OCI-LY7 (cell line): ENCODE measurements at regions not wholly inside any gene's neighbourhood (a gene's known extent, or its start where the extent isn't known, plus 50 kb on each side); places are given as distances from the start of the nearest gene placed in this dataset.

ENCODE experiments used
- BruUV-seq: library from RNA; stranded (reverse); fragments of 400-500 nt; replicated peaks from 2 replicates; lab custom pipeline; 2021; lab: Mats Ljungman, UMichigan
- CTCF ChIA-PET: fragments of 300-600 bp; sonication (Branson Sonifier 250); formaldehyde crosslinking; loops from one replicate; lab custom pipeline; 2022; ENCODE audit warnings: antibody characterized with exemption; ENCODE audit not compliant: unreplicated experiment; lab: Charles Lee
- POLR2A ChIA-PET: fragments of 300-600 bp; sonication (Branson Sonifier 250); formaldehyde crosslinking; loops from one replicate; lab custom pipeline; 2022; ENCODE audit warnings: antibody characterized with exemption; lab: Charles Lee
- DNase-seq: peaks from one replicate; pipeline ENCODE4 v3.0.0-alpha.2; 2015; ENCODE audit warnings: low spot score
- H2AFZ ChIP-seq: fragments of 200-600 bp; sonication (generic), shearing (Covaris generic); 2 replicates; pipeline ENCODE4 v1.6.1; 2014; ENCODE audit warnings: mild to moderate bottlenecking, antibody characterized with exemption, low read length, moderate library complexity
- H3K27ac ChIP-seq: fragments of 200-600 bp; sonication (generic); 2 replicates; pipeline ENCODE4 v1.5.1; 2014; ENCODE audit warnings: mixed run types, low read depth, mild to moderate bottlenecking, moderate library complexity, low read length, inconsistent platforms; ENCODE audit not compliant: poor library complexity, severe bottlenecking
- H3K36me3 ChIP-seq: fragments of 200-600 bp; sonication (generic); 2 replicates; pipeline ENCODE4 v1.6.1; 2014; ENCODE audit warnings: mild to moderate bottlenecking, antibody characterized with exemption, low read length, moderate library complexity, mixed read lengths; ENCODE audit not compliant: insufficient read depth
- H3K4me1 ChIP-seq: fragments of 200-600 bp; sonication (generic); 2 replicates; pipeline ENCODE4 v1.5.1; 2014; ENCODE audit warnings: mild to moderate bottlenecking, low read length; ENCODE audit not compliant: insufficient read depth, poor library complexity, severe bottlenecking
- H3K4me2 ChIP-seq: fragments of 200-600 bp; sonication (generic); 2 replicates; pipeline ENCODE4 v1.6.1; 2014; ENCODE audit warnings: mild to moderate bottlenecking, low read length
- H3K4me3 ChIP-seq: fragments of 200-600 bp; sonication (generic); 2 replicates; pipeline ENCODE4 v1.5.1; 2014; ENCODE audit warnings: mild to moderate bottlenecking, low read depth, low read length; ENCODE audit not compliant: poor library complexity, severe bottlenecking
- H3K79me2 ChIP-seq: fragments of 200-600 bp; sonication (generic); 2 replicates; pipeline ENCODE4 v1.6.1; 2016; ENCODE audit warnings: low read depth, mild to moderate bottlenecking, low read length, moderate library complexity, mixed read lengths; ENCODE audit not compliant: insufficient read depth
- H3K9me2 ChIP-seq: fragments of 200-600 bp; sonication (generic); 2 replicates; pipeline ENCODE4 v1.6.1; 2016; ENCODE audit warnings: mild to moderate bottlenecking, low read length, mixed read lengths; ENCODE audit not compliant: insufficient read depth
- H3K9me3 ChIP-seq: fragments of 200-600 bp; sonication (generic); 2 replicates; pipeline ENCODE4 v1.6.1; 2014; ENCODE audit warnings: mild to moderate bottlenecking, mixed run types, low read length, mixed read lengths
- H4K20me1 ChIP-seq: fragments of 200-600 bp; sonication (generic); 2 replicates; pipeline ENCODE4 v1.6.1; 2014; ENCODE audit warnings: mild to moderate bottlenecking, antibody characterized with exemption, low read length, moderate library complexity, mixed read lengths; ENCODE audit not compliant: insufficient read depth
- CTCF ChIP-seq: fragments of 200-600 bp; sonication (generic); conservative IDR thresholded peaks from 2 replicates; pipeline ENCODE4 v1.5.1; 2014; ENCODE audit warnings: mild to moderate bottlenecking, antibody characterized with exemption, low read length, moderate library complexity, mixed read lengths
- EZH2phosphoT487 ChIP-seq: fragments of 200-600 bp; sonication (generic); IDR thresholded peaks from 2 replicates; pipeline ENCODE4 v1.6.1; 2018; ENCODE audit warnings: low read depth, borderline replicate concordance, mild to moderate bottlenecking, mixed run types, antibody characterized with exemption, low read length, moderate library complexity, mixed read lengths
- intact Hi-C: fragments of 100-400 bp; cut with micrococcal nuclease; formaldehyde crosslinking; loops from one replicate; pipeline ENCODE4 v1.10.0; 2022; ENCODE audit not compliant: unreplicated experiment

DNA sequence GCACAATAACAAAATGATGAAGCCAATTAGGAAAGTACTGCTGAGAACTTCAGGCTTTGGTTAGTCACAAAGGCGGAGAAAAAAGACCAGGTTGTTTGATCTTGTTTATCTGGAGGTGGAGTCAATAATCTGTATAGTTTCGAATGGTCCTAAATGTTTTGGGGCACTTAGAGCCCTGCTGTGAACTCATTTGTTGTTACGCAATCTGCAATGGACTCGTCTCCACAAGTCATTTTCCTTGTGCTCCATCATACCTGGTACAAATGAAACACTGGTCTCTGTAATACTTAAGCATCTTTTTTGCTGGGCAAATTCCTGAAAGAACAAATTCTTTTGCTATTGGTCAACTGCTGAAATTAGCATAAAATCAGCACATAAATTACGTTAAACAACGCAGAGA, 430.5 kb downstream of the GATA3 start:
- no peak for DNase-seq
- Histone ChIP-seq H3K36me3 (no peaks in the 10 kb centered on the region), H3K79me2 (no peaks in the 10 kb centered on the region), H3K4me1 (no peaks in the 10 kb centered on the region), H3K4me3 (no peak overlapping the region), H3K9me2 (no peaks in the 10 kb centered on the region), H3K9me3 (no peaks in the 10 kb centered on the region), H3K4me2 (no peak overlapping the region), H3K27ac (no peak overlapping the region), H4K20me1 (no peaks in the 10 kb centered on the region), H2AFZ (no peak overlapping the region)
- no TSS peak for BruUV-seq
- POLR2A ChIA-PET = no interaction called here
- CTCF ChIA-PET = no interaction called here
- no peak for TF ChIP-seq EZH2phosphoT487
- no peak for TF ChIP-seq CTCF
- intact Hi-C loops = no loop called here

GRCh38 chr10:8487346-8487745, 432.9 kb downstream of the GATA3 start:
- CTCF ChIA-PET = interaction anchor here (0.6 kb wide), 1 partner anchor 800 kb away, joined by 3 read pairs; no protein-coding TSS in a partner anchor
- no peaks in the 10 kb centered on the region for H4K20me1 ChIP-seq
- intact Hi-C loops = no loop called here

GRCh38 chr10:8489232-8489631, 434.7 kb downstream of the GATA3 start:
- CTCF ChIA-PET = no interaction called here
- Histone ChIP-seq H3K4me3 (no peak overlapping the region), H2AFZ (no peak overlapping the region), H3K9me2 (no peaks in the 10 kb centered on the region), H3K4me1 (no peaks in the 10 kb centered on the region), H4K20me1 (no peaks in the 10 kb centered on the region), H3K27ac (no peak overlapping the region), H3K79me2 (no peaks in the 10 kb centered on the region), H3K36me3 (no peaks in the 10 kb centered on the region), H3K4me2 (no peak overlapping the region), H3K9me3 (no peaks in the 10 kb centered on the region)
- no TSS peak for BruUV-seq
- intact Hi-C loops = no loop called here
- DNase-seq = no peak
- POLR2A ChIA-PET = no interaction called here
- TF ChIP-seq CTCF (no peak), EZH2phosphoT487 (no peak)

More at GRCh38 chr10:8487346-8487745, 432.9 kb downstream of the GATA3 start:
- Histone ChIP-seq H3K36me3 (no peaks in the 10 kb centered on the region), H3K4me1 (no peaks in the 10 kb centered on the region), H3K4me2 (no peak overlapping the region), H3K27ac (no peak overlapping the region), H2AFZ (no peak overlapping the region), H3K9me2 (no peaks in the 10 kb centered on the region), H3K9me3 (no peaks in the 10 kb centered on the region), H3K4me3 (no peak overlapping the region), H3K79me2 (no peaks in the 10 kb centered on the region)
- TF ChIP-seq CTCF = no peak
- no TSS peak for BruUV-seq
- no peak for DNase-seq
- POLR2A ChIA-PET = no interaction called here
